IMR-90 (cell line): ENCODE measurements at regions not wholly inside any gene's neighbourhood (a gene's known extent, or its start where the extent isn't known, plus 50 kb on each side); places are given as distances from the start of the nearest gene placed in this dataset.

Experiments
- ATAC-seq: fragments of 200-7000 bp; cut with Tn5 transposase; 2 replicates; pipeline ENCODE4 v1.9.1; 2020; ENCODE audit warnings: low read depth, mild to moderate bottlenecking, moderate library complexity
- BruUV-seq: library from RNA; stranded (reverse); fragments of 400-500 nt; replicated peaks from 2 replicates; lab custom pipeline; 2021; lab: Mats Ljungman, UMichigan
- CTCF ChIA-PET: fragments of 300-600 bp; formaldehyde crosslinking; extraction: SDS; loops from one replicate; lab custom pipeline; 2021; ENCODE audit warnings: antibody characterized with exemption; lab: Yijun Ruan, JAX
- POLR2A ChIA-PET: fragments of 300-600 bp; sonication (Branson Sonifier 250); formaldehyde crosslinking; loops from one replicate; lab custom pipeline; 2022; ENCODE audit warnings: antibody characterized with exemption; ENCODE audit not compliant: unreplicated experiment; lab: Charles Lee
- DNase-seq: peaks from one replicate; pipeline ENCODE4 v3.0.0; 2013
- H2AFZ ChIP-seq: replicated peaks from 2 replicates; pipeline ENCODE3; 2013; ENCODE audit warnings: low read length, mild to moderate bottlenecking; ENCODE audit not compliant: poor library complexity
- H2AK5ac ChIP-seq: 2 replicates; pipeline ENCODE4 v1.6.1; 2013; ENCODE audit warnings: low read depth, low read length, inconsistent platforms
- H2AK9ac ChIP-seq: replicated peaks from 2 replicates; pipeline ENCODE3; 2013; ENCODE audit warnings: mild to moderate bottlenecking, low read depth, low read length, moderate library complexity; ENCODE audit not compliant: poor library complexity
- H2BK120ac ChIP-seq: 2 replicates; pipeline ENCODE4 v1.6.1; 2013; ENCODE audit warnings: low read depth, low read length, inconsistent platforms
- H2BK15ac ChIP-seq: 3 replicates; pipeline ENCODE4 v1.6.1; 2013; ENCODE audit warnings: low read depth, low read length, inconsistent platforms
- H2BK20ac ChIP-seq: 2 replicates; pipeline ENCODE4 v1.6.1; 2013; ENCODE audit warnings: low read depth, mild to moderate bottlenecking, inconsistent platforms, low read length, moderate library complexity
- H2BK5ac ChIP-seq: 2 replicates; pipeline ENCODE4 v1.6.1; 2013; ENCODE audit warnings: mild to moderate bottlenecking, low read depth, low read length, inconsistent platforms; ENCODE audit not compliant: poor library complexity, severe bottlenecking
- H3K14ac ChIP-seq: replicated peaks from 2 replicates; pipeline ENCODE4 v1.6.1; 2013; ENCODE audit warnings: low read depth, low read length, inconsistent platforms
- H3K18ac ChIP-seq: 2 replicates; pipeline ENCODE4 v1.6.1; 2013; ENCODE audit warnings: low read depth, low read length, control low read depth
- H3K23ac ChIP-seq: 2 replicates; pipeline ENCODE4 v1.6.1; 2013; ENCODE audit warnings: low read depth, low read length, inconsistent platforms
- H3K27ac ChIP-seq: 2 replicates; pipeline ENCODE4 v1.5.1; 2013; ENCODE audit warnings: mild to moderate bottlenecking, control low read depth, low read length; ENCODE audit not compliant: insufficient read depth
- H3K27me3 ChIP-seq: 2 replicates; pipeline ENCODE4 v1.6.1; 2013; ENCODE audit warnings: low read length; ENCODE audit not compliant: control insufficient read depth, insufficient read depth
- H3K36me3 ChIP-seq: 2 replicates; pipeline ENCODE4 v1.6.1; 2013; ENCODE audit warnings: low read length, mixed read lengths; ENCODE audit not compliant: control insufficient read depth, insufficient read depth
- H3K4ac ChIP-seq: 2 replicates; pipeline ENCODE4 v1.6.1; 2013; ENCODE audit warnings: low read depth, low read length, inconsistent platforms
- H3K4me1 ChIP-seq: 2 replicates; pipeline ENCODE4 v1.6.1; 2013; ENCODE audit warnings: low read length, mixed read lengths; ENCODE audit not compliant: control insufficient read depth, insufficient read depth
- H3K4me2 ChIP-seq: 2 replicates; pipeline ENCODE4 v1.6.1; 2013; ENCODE audit warnings: low read depth, mild to moderate bottlenecking, control low read depth, low read length, moderate library complexity
- H3K4me3 ChIP-seq: 2 replicates; pipeline ENCODE4 v1.5.1; 2013; ENCODE audit warnings: low read depth, mild to moderate bottlenecking, control low read depth, low read length, moderate library complexity; ENCODE audit not compliant: insufficient read depth
- H3K56ac ChIP-seq: 2 replicates; pipeline ENCODE4 v1.6.1; 2013; ENCODE audit warnings: low read length, inconsistent platforms; ENCODE audit not compliant: insufficient read depth; ENCODE audit errors: extremely low read depth
- H3K79me1 ChIP-seq, 2 experiments: 2 replicates each; pipeline ENCODE4 v1.6.1; 2013; ENCODE audit warnings: low read length in 2 of 2, inconsistent platforms in 1 of 2, low read depth in 1 of 2
- H3K9ac ChIP-seq: 2 replicates; pipeline ENCODE4 v1.6.1; 2013; ENCODE audit warnings: low read depth, low read length, control low read depth
- H3K9me1 ChIP-seq: 2 replicates; pipeline ENCODE4 v1.6.1; 2013; ENCODE audit warnings: low read length, inconsistent platforms; ENCODE audit not compliant: insufficient read depth
- H3K9me3 ChIP-seq: 2 replicates; pipeline ENCODE4 v1.6.1; 2013; ENCODE audit warnings: low read length; ENCODE audit not compliant: control insufficient read depth, insufficient read depth
- H4K20me1 ChIP-seq: 2 replicates; pipeline ENCODE4 v1.6.1; 2013; ENCODE audit warnings: low read length, inconsistent platforms; ENCODE audit not compliant: insufficient read depth
- H4K5ac ChIP-seq: 2 replicates; pipeline ENCODE4 v1.6.1; 2013; ENCODE audit warnings: mild to moderate bottlenecking, low read depth, low read length, control low read depth
- H4K8ac ChIP-seq, 2 experiments: 2 replicates each; pipeline ENCODE4 v1.6.1; 2013; ENCODE audit warnings: low read depth in 2 of 2, low read length in 2 of 2, control low read depth in 1 of 2, inconsistent platforms in 1 of 2
- H4K91ac ChIP-seq: 2 replicates; pipeline ENCODE4 v1.6.1; 2013; ENCODE audit warnings: low read depth, low read length, inconsistent platforms; ENCODE audit not compliant: insufficient read depth
- BHLHE40 ChIP-seq: fragments of 150-350 bp; IDR thresholded peaks from 2 replicates; pipeline ENCODE4 v1.6.1; 2016; ENCODE audit warnings: mild to moderate bottlenecking, low read depth, low read length
- CEBPB ChIP-seq: IDR thresholded peaks from 2 replicates; pipeline ENCODE4 v1.6.1; 2012; ENCODE audit warnings: low read depth, low read length, improper control_type of control experiment
- CHD1 ChIP-seq: IDR thresholded peaks from 2 replicates; pipeline ENCODE4 v1.6.1; 2012; ENCODE audit warnings: low read depth, low read length, improper control_type of control experiment
- FOS ChIP-seq: fragments of 150-350 bp; IDR thresholded peaks from 2 replicates; pipeline ENCODE4 v1.6.1; 2016; ENCODE audit warnings: low read depth, low read length
- MAFK ChIP-seq: IDR thresholded peaks from 2 replicates; pipeline ENCODE4 v1.6.1; 2012; ENCODE audit warnings: low read depth, low read length, improper control_type of control experiment
- MAZ ChIP-seq: IDR thresholded peaks from 2 replicates; pipeline ENCODE4 v1.6.1; 2012; ENCODE audit warnings: low read depth, mild to moderate bottlenecking, low read length, improper control_type of control experiment, moderate library complexity, borderline replicate concordance
- MXI1 ChIP-seq: IDR thresholded peaks from 2 replicates; pipeline ENCODE4 v1.6.1; 2012; ENCODE audit warnings: low read depth, mild to moderate bottlenecking, low read length, moderate library complexity, borderline replicate concordance
- NFE2L2 ChIP-seq: fragments of 150-350 bp; IDR thresholded peaks from 2 replicates; pipeline ENCODE4 v1.6.1; 2016; ENCODE audit warnings: low read depth, mild to moderate bottlenecking, low read length
- POLR2A ChIP-seq: IDR thresholded peaks from 2 replicates; pipeline ENCODE4 v1.6.1; 2012; ENCODE audit warnings: mild to moderate bottlenecking, low read depth, low read length
- RAD21 ChIP-seq: IDR thresholded peaks from 2 replicates; pipeline ENCODE4 v1.6.1; 2012; ENCODE audit warnings: low read length, improper control_type of control experiment
- RCOR1 ChIP-seq: IDR thresholded peaks from 2 replicates; pipeline ENCODE4 v1.6.1; 2012; ENCODE audit warnings: mild to moderate bottlenecking, low read length, improper control_type of control experiment; ENCODE audit not compliant: insufficient replicate concordance
- RFX5 ChIP-seq: IDR thresholded peaks from 2 replicates; pipeline ENCODE4 v1.8.0; 2012; ENCODE audit warnings: low read depth, mild to moderate bottlenecking, low read length, moderate library complexity
- SMC3 ChIP-seq: fragments of 150-350 bp; IDR thresholded peaks from 2 replicates; pipeline ENCODE4 v1.6.1; 2016; ENCODE audit warnings: low read depth, mild to moderate bottlenecking, antibody characterized with exemption, low read length, moderate library complexity
- WGBS, 2 experiments: methylation state at CpG; one replicate each; pipeline versions ENCODE4 v1.1.5 to v1.1.7; 2013; ENCODE audit warnings: missing lambda C conversion rate in 2 of 2; ENCODE audit not compliant: insufficient read length in 1 of 2; ENCODE audit errors: extremely low coverage in 2 of 2; 5-methylcytosine and 5-hydroxymethylcytosine counted together
- dilution Hi-C: fragments of 300-500 bp; cut with HindIII; formaldehyde crosslinking; loops from one replicate; pipeline ENCODE4 v1.14.3; 2018; ENCODE audit warnings: low sequenced_read_pairs; ENCODE audit not compliant: unreplicated experiment
- in situ Hi-C: fragments of 300-500 bp; cut with MboI; formaldehyde crosslinking; loops from 3 replicates; pipeline ENCODE4 v1.14.3; 2019; ENCODE audit warnings: low sequenced_read_pairs, inconsistent platforms, mixed read lengths
- intact Hi-C: fragments of 100-400 bp; cut with micrococcal nuclease; formaldehyde crosslinking; loops from 2 replicates; pipeline ENCODE4 v1.10.0; 2022
- TF ChIP-seq, protein P1 (sequence below): fragments of 150-350 bp; IDR thresholded peaks from 2 replicates; pipeline ENCODE4 v1.6.1; 2017; ENCODE audit warnings: mild to moderate bottlenecking, antibody characterized with exemption, low read length, low read depth
- TF ChIP-seq, protein P2 (sequence below): conservative IDR thresholded peaks from 2 replicates; pipeline ENCODE4 v1.5.1; 2012; ENCODE audit warnings: mild to moderate bottlenecking, low read depth, low read length, improper control_type of control experiment
- TF ChIP-seq, protein P3 (sequence below): fragments of 150-350 bp; IDR thresholded peaks from 2 replicates; pipeline ENCODE4 v1.6.1; 2016; ENCODE audit warnings: low read depth, mild to moderate bottlenecking, low read length, moderate library complexity, borderline replicate concordance

DNA sequence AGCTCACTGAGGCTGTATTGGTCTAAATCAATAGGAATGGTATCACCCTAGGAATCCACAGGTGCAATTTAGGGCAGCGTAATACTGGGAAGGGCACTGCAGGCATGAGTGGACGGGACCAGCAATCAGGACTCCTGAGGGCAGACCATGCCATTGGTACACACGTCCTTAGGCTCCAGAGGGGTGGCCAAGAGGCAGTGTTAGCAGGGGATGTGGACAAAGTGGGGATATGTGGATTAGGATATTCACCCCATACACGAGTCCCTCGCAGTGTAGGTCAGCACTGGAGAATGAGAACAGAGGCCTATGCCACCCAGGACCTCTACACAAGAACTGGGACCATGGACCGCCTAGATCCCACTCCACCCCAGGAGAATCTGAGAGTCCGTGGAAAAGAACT, 389.8 kb downstream of the BCL11A start:
- no peak overlapping the region for H3K9ac ChIP-seq
- no peak overlapping the region for H3K4me3 ChIP-seq
- no peak overlapping the region for H4K5ac ChIP-seq
- H3K27ac ChIP-seq: no peak overlapping the region
- H3K9me1 ChIP-seq: no peaks in the 10 kb centered on the region
- no peak overlapping the region for H3K4me2 ChIP-seq
- no peak overlapping the region for H3K14ac ChIP-seq
- no peak for DNase-seq
- no peak overlapping the region for H2BK20ac ChIP-seq
- WGBS, 2 experiments: no CpG with 5 or more reads among the region's 7 CpGs
- no peak overlapping the region for H2AK9ac ChIP-seq
- no peaks in the 10 kb centered on the region for H3K36me3 ChIP-seq
- H3K23ac ChIP-seq: no peak overlapping the region
- ATAC-seq: no peak
- TF ChIP-seq MXI1 (no peak), RFX5 (no peak), MAZ (no peak), SMC3 (no peak), POLR2A (no peak), NFE2L2 (no peak), BHLHE40 (no peak), FOS (no peak), CHD1 (no peak), CEBPB (no peak), RCOR1 (no peak), MAFK (no peak), RAD21 (no peak)
- TF ChIP-seq, protein P1, sequence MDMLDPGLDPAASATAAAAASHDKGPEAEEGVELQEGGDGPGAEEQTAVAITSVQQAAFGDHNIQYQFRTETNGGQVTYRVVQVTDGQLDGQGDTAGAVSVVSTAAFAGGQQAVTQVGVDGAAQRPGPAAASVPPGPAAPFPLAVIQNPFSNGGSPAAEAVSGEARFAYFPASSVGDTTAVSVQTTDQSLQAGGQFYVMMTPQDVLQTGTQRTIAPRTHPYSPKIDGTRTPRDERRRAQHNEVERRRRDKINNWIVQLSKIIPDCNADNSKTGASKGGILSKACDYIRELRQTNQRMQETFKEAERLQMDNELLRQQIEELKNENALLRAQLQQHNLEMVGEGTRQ: no peak
- TF ChIP-seq, protein P2, sequence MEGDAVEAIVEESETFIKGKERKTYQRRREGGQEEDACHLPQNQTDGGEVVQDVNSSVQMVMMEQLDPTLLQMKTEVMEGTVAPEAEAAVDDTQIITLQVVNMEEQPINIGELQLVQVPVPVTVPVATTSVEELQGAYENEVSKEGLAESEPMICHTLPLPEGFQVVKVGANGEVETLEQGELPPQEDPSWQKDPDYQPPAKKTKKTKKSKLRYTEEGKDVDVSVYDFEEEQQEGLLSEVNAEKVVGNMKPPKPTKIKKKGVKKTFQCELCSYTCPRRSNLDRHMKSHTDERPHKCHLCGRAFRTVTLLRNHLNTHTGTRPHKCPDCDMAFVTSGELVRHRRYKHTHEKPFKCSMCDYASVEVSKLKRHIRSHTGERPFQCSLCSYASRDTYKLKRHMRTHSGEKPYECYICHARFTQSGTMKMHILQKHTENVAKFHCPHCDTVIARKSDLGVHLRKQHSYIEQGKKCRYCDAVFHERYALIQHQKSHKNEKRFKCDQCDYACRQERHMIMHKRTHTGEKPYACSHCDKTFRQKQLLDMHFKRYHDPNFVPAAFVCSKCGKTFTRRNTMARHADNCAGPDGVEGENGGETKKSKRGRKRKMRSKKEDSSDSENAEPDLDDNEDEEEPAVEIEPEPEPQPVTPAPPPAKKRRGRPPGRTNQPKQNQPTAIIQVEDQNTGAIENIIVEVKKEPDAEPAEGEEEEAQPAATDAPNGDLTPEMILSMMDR: no peak
- TF ChIP-seq, protein P3, sequence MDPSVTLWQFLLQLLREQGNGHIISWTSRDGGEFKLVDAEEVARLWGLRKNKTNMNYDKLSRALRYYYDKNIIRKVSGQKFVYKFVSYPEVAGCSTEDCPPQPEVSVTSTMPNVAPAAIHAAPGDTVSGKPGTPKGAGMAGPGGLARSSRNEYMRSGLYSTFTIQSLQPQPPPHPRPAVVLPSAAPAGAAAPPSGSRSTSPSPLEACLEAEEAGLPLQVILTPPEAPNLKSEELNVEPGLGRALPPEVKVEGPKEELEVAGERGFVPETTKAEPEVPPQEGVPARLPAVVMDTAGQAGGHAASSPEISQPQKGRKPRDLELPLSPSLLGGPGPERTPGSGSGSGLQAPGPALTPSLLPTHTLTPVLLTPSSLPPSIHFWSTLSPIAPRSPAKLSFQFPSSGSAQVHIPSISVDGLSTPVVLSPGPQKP: no peak
- H3K27me3 ChIP-seq: no peaks in the 10 kb centered on the region
- no peaks in the 10 kb centered on the region for H3K79me1 ChIP-seq
- H3K4me1 ChIP-seq: no peaks in the 10 kb centered on the region
- H2AFZ ChIP-seq: no peak overlapping the region
- CTCF ChIA-PET: interaction anchor here (0.5 kb wide), 1 partner anchor 147 kb away, joined by 5 read pairs; no protein-coding TSS in a partner anchor
- no TSS peak for BruUV-seq
- no peak overlapping the region for H4K91ac ChIP-seq
- H3K9me3 ChIP-seq: peaks cover 9% of the 10 kb centered on the region
- POLR2A ChIA-PET: no interaction called here
- no peak overlapping the region for H3K56ac ChIP-seq
- in situ Hi-C loops (no loop called here), dilution Hi-C loops (no loop called here), intact Hi-C loops (no loop called here)
- no peak overlapping the region for H2BK5ac ChIP-seq
- no peak overlapping the region for H4K8ac ChIP-seq
- H2BK15ac ChIP-seq: no peak overlapping the region
- no peaks in the 10 kb centered on the region for H4K20me1 ChIP-seq
- H3K18ac ChIP-seq: no peak overlapping the region
- H2AK5ac ChIP-seq: no peak overlapping the region
- H3K4ac ChIP-seq: no peak overlapping the region
- no peak overlapping the region for H2BK120ac ChIP-seq
